Muscle of leg (tissue), 3 donors: ENCODE measurements at regions not wholly inside any gene's neighbourhood (a gene's known extent, or its start where the extent isn't known, plus 50 kb on each side); places are given as distances from the start of the nearest gene placed in this dataset.
A peak's percentile ranks its signal among the peaks of the same experiment; 100 is the strongest.
"Not testable (repeated sequence)": the region's sequence is repeated elsewhere in the genome, so short reads cannot be mapped to it uniquely, and the experiment has no call there.

Experiments used
- DNase-seq: peaks from one replicate; pipeline ENCODE4 v3.0.0; 2013
- H3K27ac ChIP-seq: one replicate; pipeline ENCODE4 v1.5.1; 2013; ENCODE audit warnings: mild to moderate bottlenecking, low read length, control low read depth
- H3K27me3 ChIP-seq: one replicate; pipeline ENCODE4 v1.6.1; 2013; ENCODE audit warnings: low read length; ENCODE audit not compliant: control insufficient read depth, insufficient read depth
- H3K36me3 ChIP-seq: one replicate; pipeline ENCODE4 v1.6.1; 2013; ENCODE audit warnings: low read length; ENCODE audit not compliant: control insufficient read depth, insufficient read depth
- H3K4me1 ChIP-seq: one replicate; pipeline ENCODE4 v1.6.1; 2013; ENCODE audit warnings: low read length; ENCODE audit not compliant: control insufficient read depth, insufficient read depth
- H3K4me3 ChIP-seq: one replicate; pipeline ENCODE4 v1.5.1; 2013; ENCODE audit warnings: low read length, control low read depth
- H3K9me3 ChIP-seq: replicated peaks from 2 replicates; pipeline ENCODE4 v1.6.1; 2013; ENCODE audit warnings: low read depth, low read length; ENCODE audit not compliant: control insufficient read depth
- WGBS: methylation state at CpG from one replicate; pipeline ENCODE4 v1.1.5; 2013; ENCODE audit warnings: missing lambda C conversion rate; ENCODE audit not compliant: insufficient coverage; 5-methylcytosine and 5-hydroxymethylcytosine counted together

GRCh38 chr6:85357651-85358050 is 92.2 kb upstream of the NT5E start:
- Histone ChIP-seq H3K4me3 (no peak overlapping the region), H3K36me3 (no peaks in the 10 kb centered on the region), H3K27ac (no peak overlapping the region), H3K4me1 (no peaks in the 10 kb centered on the region), H3K9me3 (no peaks in the 10 kb centered on the region), H3K27me3 (no peaks in the 10 kb centered on the region)
- no peak for DNase-seq
- WGBS = no CpG with 5 or more reads among the region's 1 CpG

- WGBS = no CpG with 5 or more reads among the region's 3 CpGs
- DNase-seq, H3K36me3 ChIP-seq: not testable (repeated sequence)
These were observed 93.1 kb upstream of the NT5E start for GRCh38 chr6:85356743-85357142.

DNA sequence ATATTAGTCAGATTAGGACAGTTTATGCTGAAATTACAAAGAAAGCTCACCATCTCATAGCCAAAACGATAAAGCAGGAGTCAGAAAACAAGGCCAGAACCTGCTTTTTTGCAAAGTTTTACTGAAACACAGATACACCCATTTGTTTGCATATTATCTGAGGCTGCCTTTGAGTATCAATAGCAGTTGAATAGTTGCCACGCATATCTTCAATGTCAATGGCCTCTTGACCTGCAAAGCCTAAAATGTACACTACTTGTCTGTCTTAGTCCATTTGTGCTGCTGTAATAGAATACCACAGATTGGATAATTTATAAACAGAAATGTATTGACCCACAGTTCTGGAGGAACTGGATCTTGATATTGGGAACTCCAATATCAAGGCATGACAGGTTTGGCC is 94.1 kb upstream of the NT5E start:
- Histone ChIP-seq H3K27me3 (no peaks in the 10 kb centered on the region), H3K36me3 (no peaks in the 10 kb centered on the region), H3K4me1 (no peaks in the 10 kb centered on the region), H3K9me3 (no peaks in the 10 kb centered on the region), H3K4me3 (no peak overlapping the region), H3K27ac (no peak overlapping the region)
- WGBS = no CpG with 5 or more reads among the region's 2 CpGs
- DNase-seq = no peak

More at GRCh38 chr6:85356743-85357142, 93.1 kb upstream of the NT5E start:
- not testable (repeated sequence) for H3K4me3 ChIP-seq, H3K4me1 ChIP-seq, H3K9me3 ChIP-seq, H3K27me3 ChIP-seq, H3K27ac ChIP-seq

DNA sequence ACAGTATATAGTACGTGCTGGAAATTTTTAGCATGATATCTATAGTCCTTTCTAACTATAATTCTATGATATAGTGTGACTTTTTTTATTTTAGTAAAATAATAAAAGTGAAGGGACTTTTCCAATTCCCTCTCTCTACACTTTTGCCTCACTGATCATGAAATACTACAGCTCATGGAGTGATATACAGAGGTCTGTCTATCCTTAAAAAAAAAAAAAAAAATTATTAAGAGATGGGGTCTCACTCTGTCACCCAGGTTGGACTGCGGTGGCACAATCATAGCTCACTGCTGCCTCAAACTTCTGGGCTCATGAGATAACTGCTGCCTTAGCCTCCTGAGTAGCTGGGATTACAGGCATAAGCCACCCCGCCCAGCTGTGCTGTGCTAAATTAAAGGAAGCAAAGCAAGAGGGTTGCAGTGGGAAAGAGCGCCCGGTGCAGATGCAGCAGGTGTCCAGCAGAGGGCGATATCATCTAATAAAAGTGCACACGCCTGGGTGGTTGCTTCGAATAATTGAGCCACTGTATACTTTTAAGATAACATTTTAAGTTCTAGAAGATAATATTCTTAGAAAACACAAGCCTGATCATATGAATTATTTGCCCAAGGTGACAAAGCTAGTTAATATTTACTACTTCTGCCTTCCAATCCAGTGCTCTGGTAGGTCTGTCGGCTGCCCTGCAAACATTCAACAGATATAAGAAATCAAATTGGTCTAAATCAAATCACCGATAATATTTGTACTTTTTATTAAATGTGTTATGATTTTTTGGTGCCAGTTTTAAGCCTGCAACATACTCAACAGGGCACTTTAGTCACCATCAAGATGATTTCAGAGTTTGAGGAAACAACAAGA is 94.9 kb upstream of the NT5E start:
- no peaks in the 10 kb centered on the region for H3K27me3 ChIP-seq
- DNase-seq = peak; percentile 83
- H3K9me3 ChIP-seq = no peaks in the 10 kb centered on the region
- WGBS = 6% methylated on average over 2 of the region's 10 CpGs
- no peaks in the 10 kb centered on the region for H3K36me3 ChIP-seq
- H3K4me1 ChIP-seq = no peaks in the 10 kb centered on the region
- H3K27ac ChIP-seq = no peak overlapping the region
- no peak overlapping the region for H3K4me3 ChIP-seq

GRCh38 chr6:85353012-85353411 is 96.9 kb upstream of the NT5E start:
- Histone ChIP-seq H3K36me3 (no peaks in the 10 kb centered on the region), H3K27ac (no peak overlapping the region), H3K27me3 (no peaks in the 10 kb centered on the region), H3K9me3 (no peaks in the 10 kb centered on the region), H3K4me1 (no peaks in the 10 kb centered on the region), H3K4me3 (no peak overlapping the region)
- no CpG with 5 or more reads among the region's 3 CpGs for WGBS
- DNase-seq = no peak

GRCh38 chr6:85348643-85349042 is 101.2 kb upstream of the NT5E start:
- Histone ChIP-seq H3K4me3 (no peak overlapping the region), H3K9me3 (no peaks in the 10 kb centered on the region), H3K27me3 (no peaks in the 10 kb centered on the region), H3K4me1 (no peaks in the 10 kb centered on the region), H3K36me3 (no peaks in the 10 kb centered on the region), H3K27ac (no peak overlapping the region)
- no peak for DNase-seq
- 100% methylated on average over 1 of the region's 5 CpGs for WGBS

- Histone ChIP-seq H3K4me3 (no peak overlapping the region), H3K27me3 (no peaks in the 10 kb centered on the region), H3K9me3 (no peaks in the 10 kb centered on the region), H3K27ac (no peak overlapping the region), H3K36me3 (no peaks in the 10 kb centered on the region), H3K4me1 (no peaks in the 10 kb centered on the region)
- WGBS = no CpG with 5 or more reads among the region's 1 CpG
- peak; percentile 75 for DNase-seq
These were observed 102.1 kb upstream of the NT5E start for GRCh38 chr6:85347812-85348211.

DNA sequence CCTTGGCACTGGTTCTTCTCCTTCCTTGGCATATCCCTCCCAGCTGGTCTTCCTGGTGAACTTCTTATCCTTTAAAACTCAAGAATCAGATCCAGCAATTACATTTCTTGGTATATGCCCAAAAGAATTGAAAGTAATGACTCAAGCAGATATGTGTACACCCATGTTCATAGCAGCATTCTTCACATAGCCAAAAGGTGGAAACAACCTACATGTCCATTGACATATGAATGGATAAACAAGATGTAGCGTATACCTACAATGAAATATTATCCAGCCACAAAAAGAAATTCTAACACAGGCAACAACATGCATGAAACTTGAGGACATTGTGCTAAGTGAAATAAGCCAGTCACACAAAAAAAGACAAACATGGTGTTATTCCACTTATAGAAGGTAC is 103.7 kb upstream of the NT5E start:
- Histone ChIP-seq H3K4me3 (no peak overlapping the region), H3K27me3 (no peaks in the 10 kb centered on the region), H3K4me1 (no peaks in the 10 kb centered on the region), H3K36me3 (no peaks in the 10 kb centered on the region), H3K27ac (no peak overlapping the region), H3K9me3 (no peaks in the 10 kb centered on the region)
- peak; percentile 20 for DNase-seq
- whole genome bisulfite sequencing = no CpG with 5 or more reads among the region's 1 CpG

DNA sequence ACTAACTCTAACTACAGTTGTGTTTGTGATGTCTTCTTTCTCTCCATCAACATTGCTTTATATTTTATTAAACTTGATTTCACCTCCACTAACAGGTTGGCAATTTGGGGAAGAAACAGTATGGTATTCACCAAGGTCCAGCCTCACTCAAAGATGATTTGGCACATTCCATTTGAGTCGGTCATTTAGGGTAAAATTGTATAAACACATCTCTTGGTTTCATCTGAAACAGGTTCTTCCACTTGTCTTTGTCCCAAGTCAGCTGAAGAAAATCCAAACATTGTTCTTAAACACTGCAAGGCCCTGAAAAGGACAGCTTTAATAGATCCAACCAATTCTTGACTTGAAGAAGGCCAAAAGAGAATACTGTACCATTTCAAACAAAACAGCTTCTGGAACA is 104.9 kb upstream of the NT5E start:
- Histone ChIP-seq H3K4me3 (no peak overlapping the region), H3K36me3 (no peaks in the 10 kb centered on the region), H3K27me3 (no peaks in the 10 kb centered on the region), H3K4me1 (no peaks in the 10 kb centered on the region), H3K9me3 (no peaks in the 10 kb centered on the region), H3K27ac (no peak overlapping the region)
- no CpG with 5 or more reads among the region's 1 CpG for WGBS
- DNase-seq = no peak

DNA sequence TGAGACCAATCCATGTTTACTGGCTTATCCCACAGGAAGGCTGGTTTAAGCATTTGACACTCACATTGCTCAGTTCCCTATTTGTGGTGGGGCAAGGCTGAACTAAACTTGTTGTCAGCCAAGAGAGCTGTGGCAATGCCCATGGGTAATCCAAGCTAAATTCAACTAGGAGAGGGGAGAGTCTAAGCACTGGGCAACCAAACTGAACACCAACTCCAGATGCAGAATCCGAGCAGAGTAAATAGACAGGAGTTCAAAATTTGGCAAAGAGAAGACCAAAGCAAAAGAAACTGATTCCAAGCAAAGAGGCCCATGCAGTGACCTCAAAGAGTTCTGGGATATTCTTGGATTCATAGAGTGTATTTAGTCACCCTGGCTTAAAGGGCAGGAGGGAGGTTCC is 106.5 kb upstream of the NT5E start:
- no peak for DNase-seq
- H3K4me3 ChIP-seq = no peak overlapping the region
- H3K27ac ChIP-seq = no peak overlapping the region
- WGBS = 100% methylated on average over 1 of the region's 1 CpG
- no peaks in the 10 kb centered on the region for H3K36me3 ChIP-seq
- no peaks in the 10 kb centered on the region for H3K4me1 ChIP-seq
- H3K9me3 ChIP-seq = no peaks in the 10 kb centered on the region
- H3K27me3 ChIP-seq = no peaks in the 10 kb centered on the region

DNA sequence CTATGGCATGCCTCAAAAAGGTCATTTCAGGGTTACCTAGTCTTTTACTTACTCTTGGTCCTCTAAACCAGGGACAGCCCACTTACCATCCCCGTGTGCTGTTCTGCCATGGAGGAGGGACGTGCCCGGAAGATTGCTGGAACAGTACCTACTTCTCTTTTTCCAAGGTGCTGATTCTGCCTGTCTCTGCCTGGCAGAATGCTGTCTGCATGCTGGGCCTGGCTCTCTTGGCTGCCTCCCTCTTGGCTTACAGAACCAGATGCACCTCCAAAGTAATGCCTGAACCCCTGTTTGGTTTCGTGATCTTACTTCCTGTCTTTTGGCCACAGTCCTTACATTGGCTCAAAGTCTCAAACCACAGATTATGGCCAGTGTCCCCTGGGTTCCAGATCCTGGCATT is 120.7 kb upstream of the NT5E start:
- no peaks in the 10 kb centered on the region for H3K4me1 ChIP-seq
- H3K27ac ChIP-seq = no peak overlapping the region
- no peaks in the 10 kb centered on the region for H3K36me3 ChIP-seq
- 60% methylated on average over 3 of the region's 4 CpGs for WGBS
- no peak for DNase-seq
- no peak overlapping the region for H3K4me3 ChIP-seq
- no peaks in the 10 kb centered on the region for H3K9me3 ChIP-seq
- H3K27me3 ChIP-seq = no peaks in the 10 kb centered on the region
